Suppressor macrophage treated with lipopolysaccharide for 4 hours (primary cell): ENCODE measurements at regions not wholly inside any gene's neighbourhood (a gene's known extent, or its start where the extent isn't known, plus 50 kb on each side); places are given as distances from the start of the nearest gene placed in this dataset.
"Not testable (repeated sequence)": the region's sequence is repeated elsewhere in the genome, so short reads cannot be mapped to it uniquely, and the experiment has no call there.

ENCODE experiments used
- DNase-seq: peaks from one replicate; pipeline ENCODE4 v3.0.0-alpha.2; 2020

- no peak for DNase-seq
These were observed 862.7 kb downstream of the NCAM2 start for GRCh38 chr21:21860888-21861287.

- no peak for DNase-seq
These were observed 866.2 kb downstream of the NCAM2 start for GRCh38 chr21:21864321-21864840.

GRCh38 chr21:21897275-21897883, 899.2 kb downstream of the NCAM2 start:
- DNase-seq: no peak

- no peak for DNase-seq
These were observed 900.6 kb downstream of the NCAM2 start for GRCh38 chr21:21898801-21899200.

GRCh38 chr21:21902416-21902815, 904.2 kb downstream of the NCAM2 start:
- not testable (repeated sequence) for DNase-seq

GRCh38 chr21:21907271-21907670, 909.1 kb downstream of the NCAM2 start:
- DNase-seq: no peak

- DNase-seq: no peak
These were observed 917.6 kb downstream of the NCAM2 start for GRCh38 chr21:21915816-21916215.

GRCh38 chr21:21921410-21922232, 923.4 kb downstream of the NCAM2 start:
- DNase-seq: peak; percentile 4

GRCh38 chr21:21929226-21929625, 931.0 kb downstream of the NCAM2 start:
- DNase-seq: no peak

- DNase-seq: no peak
These were observed 931.6 kb downstream of the NCAM2 start for GRCh38 chr21:21929789-21930188.

GRCh38 chr21:21952566-21952965, 954.4 kb downstream of the NCAM2 start:
- DNase-seq: no peak

- DNase-seq: no peak
These were observed 957.0 kb downstream of the NCAM2 start for GRCh38 chr21:21955204-21955603.

GRCh38 chr21:21957490-21957889, 959.3 kb downstream of the NCAM2 start:
- no peak for DNase-seq

- no peak for DNase-seq
These were observed 965.7 kb downstream of the NCAM2 start for GRCh38 chr21:21963911-21964310.

GRCh38 chr21:21968810-21969209, 970.6 kb downstream of the NCAM2 start:
- no peak for DNase-seq

GRCh38 chr21:21969211-21969610, 971.0 kb downstream of the NCAM2 start:
- no peak for DNase-seq

- DNase-seq: no peak
These were observed 973.2 kb downstream of the NCAM2 start for GRCh38 chr21:21971384-21971783.

GRCh38 chr21:21973806-21974205, 975.6 kb downstream of the NCAM2 start:
- no peak for DNase-seq

GRCh38 chr21:21996891-21997290, 998.7 kb downstream of the NCAM2 start:
- DNase-seq: no peak

- no peak for DNase-seq
These were observed 999.5 kb downstream of the NCAM2 start for GRCh38 chr21:21997390-21998333.

GRCh38 chr21:22019766-22020165, 1021.6 kb downstream of the NCAM2 start:
- no peak for DNase-seq

- DNase-seq: no peak
These were observed 1022.0 kb downstream of the NCAM2 start for GRCh38 chr21:22020221-22020620.

GRCh38 chr21:22023896-22024295, 1025.7 kb downstream of the NCAM2 start:
- not testable (repeated sequence) for DNase-seq
